Hepatocyte (in vitro differentiated cells): ENCODE measurements at regions not wholly inside any gene's neighbourhood (a gene's known extent, or its start where the extent isn't known, plus 50 kb on each side); places are given as distances from the start of the nearest gene placed in this dataset.

Experiments used
- DNase-seq: peaks from one replicate; pipeline ENCODE4 v3.0.0-alpha.2; 2016; ENCODE audit warnings: low spot score
- H2AFZ ChIP-seq: fragments of 200-600 bp; sonication (generic); 2 replicates; pipeline ENCODE4 v1.6.0; 2016; ENCODE audit warnings: antibody characterized with exemption, mild to moderate bottlenecking
- H3K27ac ChIP-seq: fragments of 200-600 bp; sonication (generic); 2 replicates; pipeline ENCODE4 v1.5.1; 2016; ENCODE audit warnings: mild to moderate bottlenecking
- H3K27me3 ChIP-seq: fragments of 200-600 bp; sonication (generic); 2 replicates; pipeline ENCODE4 v1.6.1; 2016
- H3K36me3 ChIP-seq: fragments of 200-600 bp; sonication (generic); replicated peaks from 2 replicates; pipeline ENCODE4 v1.5.1; 2016; ENCODE audit warnings: low read depth; ENCODE audit not compliant: insufficient read depth
- H3K4me1 ChIP-seq: fragments of 200-600 bp; sonication (generic); 2 replicates; pipeline ENCODE4 v1.5.1; 2016; ENCODE audit warnings: mild to moderate bottlenecking, moderate library complexity; ENCODE audit not compliant: insufficient read depth
- H3K4me2 ChIP-seq: fragments of 200-600 bp; sonication (generic); 2 replicates; pipeline ENCODE4 v1.6.0; 2016
- H3K4me3 ChIP-seq: fragments of 200-600 bp; sonication (generic); 2 replicates; pipeline ENCODE4 v1.5.1; 2016; ENCODE audit warnings: mild to moderate bottlenecking
- H3K79me2 ChIP-seq: fragments of 200-600 bp; sonication (generic); 2 replicates; pipeline ENCODE4 v1.6.0; 2017; ENCODE audit warnings: mild to moderate bottlenecking
- H3K9me2 ChIP-seq: fragments of 200-600 bp; sonication (generic); replicated peaks from 2 replicates; pipeline ENCODE4 v1.6.0; 2017; ENCODE audit warnings: mild to moderate bottlenecking; ENCODE audit not compliant: insufficient read depth
- H3K9me3 ChIP-seq: fragments of 200-600 bp; sonication (generic); 2 replicates; pipeline ENCODE4 v1.5.1; 2016; ENCODE audit warnings: low read depth, mild to moderate bottlenecking
- H4K20me1 ChIP-seq: fragments of 200-600 bp; sonication (generic); 2 replicates; pipeline ENCODE4 v1.6.0; 2016; ENCODE audit warnings: mild to moderate bottlenecking; ENCODE audit not compliant: insufficient read depth, poor library complexity, severe bottlenecking
- CTCF ChIP-seq: fragments of 200-600 bp; sonication (generic); IDR thresholded peaks from 2 replicates; pipeline ENCODE4 v1.5.1; 2016; ENCODE audit warnings: antibody characterized with exemption, mild to moderate bottlenecking; ENCODE audit not compliant: poor library complexity
- EZH2 ChIP-seq: fragments of 200-600 bp; sonication (generic); IDR thresholded peaks from 2 replicates; pipeline ENCODE4 v1.6.1; 2016; ENCODE audit warnings: antibody characterized with exemption, mild to moderate bottlenecking, borderline replicate concordance
- EZH2phosphoT487 ChIP-seq: fragments of 200-600 bp; sonication (generic); IDR thresholded peaks from one replicate; pipeline ENCODE4 v1.6.1; 2018; ENCODE audit warnings: antibody characterized with exemption, mild to moderate bottlenecking, low read depth, moderate library complexity; ENCODE audit not compliant: unreplicated experiment, severe bottlenecking
- WGBS: methylation state at CpG from one replicate; pipeline ENCODE4 v1.1.6; 2016; ENCODE audit warnings: low lambda C conversion rate; ENCODE audit errors: missing lambda C conversion rate; 5-methylcytosine and 5-hydroxymethylcytosine counted together

DNA sequence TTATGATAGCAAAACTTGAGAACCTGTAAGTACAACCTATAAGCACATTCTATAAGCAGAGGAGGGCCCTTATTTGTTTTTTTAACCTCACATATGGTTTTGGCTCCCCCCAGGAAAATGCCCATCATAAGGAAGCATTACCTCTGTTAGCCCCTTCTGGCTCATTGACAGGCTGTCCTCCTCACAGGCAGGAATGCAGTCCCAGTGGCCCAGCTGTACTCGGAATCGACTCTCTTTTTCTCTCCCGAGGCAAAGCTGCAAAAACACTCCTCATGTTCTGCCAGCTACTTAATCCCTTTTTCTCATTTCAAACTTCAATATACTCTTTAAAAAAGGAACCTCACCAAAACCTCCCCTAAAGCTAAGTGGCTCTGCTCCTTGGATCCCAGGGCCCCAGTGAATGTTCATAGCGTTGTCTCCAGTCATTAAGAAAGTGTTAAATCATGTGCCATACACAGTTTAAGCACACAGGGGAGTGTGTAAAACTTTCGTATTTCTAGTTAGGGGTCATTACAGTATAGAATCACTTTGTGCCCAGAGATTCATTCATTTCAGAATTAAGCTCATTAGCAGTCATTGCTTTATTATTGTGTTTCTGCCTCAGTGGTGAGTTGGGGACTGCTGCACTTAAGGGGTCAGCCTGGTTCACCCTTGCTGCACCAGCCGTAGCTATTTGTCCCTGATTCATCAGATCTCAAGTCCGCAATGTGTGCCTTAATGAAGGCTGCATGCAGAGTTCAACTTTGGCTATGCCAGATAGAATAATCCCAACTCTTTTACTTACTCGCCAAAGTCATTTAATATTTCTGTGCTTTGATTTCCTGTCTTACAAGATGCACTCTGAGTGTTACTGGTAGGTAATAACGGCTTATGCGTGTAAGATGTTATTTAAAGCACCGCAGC, 57.6 kb downstream of the JRKL start:
- no peaks in the 10 kb centered on the region for H3K79me2 ChIP-seq
- no peak for TF ChIP-seq EZH2phosphoT487
- no peak for TF ChIP-seq EZH2
- no peak for TF ChIP-seq CTCF
- no peak overlapping the region for H3K4me2 ChIP-seq
- no peaks in the 10 kb centered on the region for H3K36me3 ChIP-seq
- H3K27me3 ChIP-seq, result no peaks in the 10 kb centered on the region
- no peak overlapping the region for H3K4me3 ChIP-seq
- H4K20me1 ChIP-seq, result no peaks in the 10 kb centered on the region
- H2AFZ ChIP-seq, result no peak overlapping the region
- H3K4me1 ChIP-seq, result no peaks in the 10 kb centered on the region
- 66% methylated on average over 11 of the region's 11 CpGs for WGBS
- no peaks in the 10 kb centered on the region for H3K9me3 ChIP-seq
- H3K9me2 ChIP-seq, result no peaks in the 10 kb centered on the region
- no peak overlapping the region for H3K27ac ChIP-seq
- no peak for DNase-seq

DNA sequence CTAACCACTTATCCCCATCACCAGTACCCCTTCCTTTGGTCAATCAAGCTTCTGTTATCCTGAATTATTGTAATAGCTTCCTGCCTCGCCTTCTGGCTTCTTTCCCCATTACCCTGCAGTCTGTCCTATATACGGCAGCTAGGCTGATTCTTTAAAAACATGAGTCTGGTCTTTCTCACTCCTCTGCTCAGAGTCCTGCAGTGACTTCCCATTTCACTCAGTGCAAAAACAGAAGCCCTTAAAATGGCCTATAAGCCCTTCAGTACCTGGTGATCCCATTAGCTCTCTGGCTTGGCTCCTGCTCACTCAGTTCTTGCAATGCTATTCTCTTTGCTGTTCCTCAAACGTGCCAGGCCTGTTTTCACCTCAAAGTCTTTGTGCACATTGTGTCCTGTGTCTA, 58.4 kb downstream of the JRKL start:
- TF ChIP-seq EZH2, result no peak
- no peak for TF ChIP-seq EZH2phosphoT487
- TF ChIP-seq CTCF, result no peak
- no peaks in the 10 kb centered on the region for H3K4me1 ChIP-seq
- no peaks in the 10 kb centered on the region for H3K36me3 ChIP-seq
- H3K4me2 ChIP-seq, result no peak overlapping the region
- no peaks in the 10 kb centered on the region for H3K9me2 ChIP-seq
- WGBS, result 60% methylated on average over 3 of the region's 3 CpGs
- no peaks in the 10 kb centered on the region for H3K9me3 ChIP-seq
- no peak overlapping the region for H3K27ac ChIP-seq
- no peaks in the 10 kb centered on the region for H4K20me1 ChIP-seq
- no peak overlapping the region for H3K4me3 ChIP-seq
- H3K79me2 ChIP-seq, result no peaks in the 10 kb centered on the region
- DNase-seq, result no peak
- H3K27me3 ChIP-seq, result no peaks in the 10 kb centered on the region
- no peak overlapping the region for H2AFZ ChIP-seq

- no peaks in the 10 kb centered on the region for H3K36me3 ChIP-seq
- DNase-seq, result no peak
- no peaks in the 10 kb centered on the region for H3K4me1 ChIP-seq
- no peak overlapping the region for H3K4me2 ChIP-seq
- no peak overlapping the region for H3K27ac ChIP-seq
- no peak overlapping the region for H3K4me3 ChIP-seq
- H3K9me3 ChIP-seq, result no peaks in the 10 kb centered on the region
- H3K79me2 ChIP-seq, result no peaks in the 10 kb centered on the region
- no peaks in the 10 kb centered on the region for H3K9me2 ChIP-seq
- TF ChIP-seq CTCF (no peak), EZH2 (no peak), EZH2phosphoT487 (no peak)
- no peaks in the 10 kb centered on the region for H4K20me1 ChIP-seq
- H2AFZ ChIP-seq, result no peak overlapping the region
- H3K27me3 ChIP-seq, result no peaks in the 10 kb centered on the region
Measured at GRCh38 chr11:96456111-96456510, 66.3 kb downstream of the JRKL start.

DNA sequence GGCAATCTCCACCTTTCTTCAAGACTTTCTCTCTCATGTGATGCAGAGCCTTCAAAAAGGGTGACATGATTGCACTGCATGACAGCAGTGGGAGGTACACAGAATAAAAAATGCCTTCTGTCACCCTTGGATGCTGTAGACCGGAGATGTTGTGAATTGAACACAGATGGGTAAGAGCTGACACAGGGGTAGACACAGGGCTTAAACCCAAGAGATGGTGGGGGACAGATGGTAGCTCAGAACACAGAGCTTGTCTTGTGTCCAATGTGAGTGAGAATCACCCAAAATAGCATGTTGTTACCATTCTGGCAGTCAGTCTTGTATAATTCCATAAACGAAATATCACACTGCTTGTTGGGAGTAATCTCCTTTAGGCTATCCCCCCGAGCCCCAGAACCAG, 69.9 kb downstream of the JRKL start:
- H3K27me3 ChIP-seq, result no peaks in the 10 kb centered on the region
- no peaks in the 10 kb centered on the region for H3K36me3 ChIP-seq
- no peak overlapping the region for H3K27ac ChIP-seq
- H3K79me2 ChIP-seq, result no peaks in the 10 kb centered on the region
- H4K20me1 ChIP-seq, result no peaks in the 10 kb centered on the region
- H3K4me1 ChIP-seq, result no peaks in the 10 kb centered on the region
- no peak overlapping the region for H2AFZ ChIP-seq
- no peaks in the 10 kb centered on the region for H3K9me2 ChIP-seq
- TF ChIP-seq EZH2phosphoT487, result no peak
- TF ChIP-seq CTCF, result no peak
- TF ChIP-seq EZH2, result no peak
- DNase-seq, result no peak
- no peak overlapping the region for H3K4me2 ChIP-seq
- H3K9me3 ChIP-seq, result no peaks in the 10 kb centered on the region
- WGBS, result 85% methylated on average over 3 of the region's 3 CpGs
- H3K4me3 ChIP-seq, result no peak overlapping the region
